GM18873 (cell line): ENCODE measurements at regions not wholly inside any gene's neighbourhood (a gene's known extent, or its start where the extent isn't known, plus 50 kb on each side); places are given as distances from the start of the nearest gene placed in this dataset.

ENCODE experiments used
- ATAC-seq: cut with Tn5 transposase; IDR thresholded peaks from one replicate; pipeline ENCODE4 v1.9.1; 2021; ENCODE audit warnings: mild to moderate bottlenecking, moderate library complexity, moderate number of reproducible peaks; ENCODE audit not compliant: unreplicated experiment, low FRiP score

GRCh38 chr2:15034860-15035259 is 402.3 kb downstream of the LRATD1 start:
- no peak for ATAC-seq

DNA sequence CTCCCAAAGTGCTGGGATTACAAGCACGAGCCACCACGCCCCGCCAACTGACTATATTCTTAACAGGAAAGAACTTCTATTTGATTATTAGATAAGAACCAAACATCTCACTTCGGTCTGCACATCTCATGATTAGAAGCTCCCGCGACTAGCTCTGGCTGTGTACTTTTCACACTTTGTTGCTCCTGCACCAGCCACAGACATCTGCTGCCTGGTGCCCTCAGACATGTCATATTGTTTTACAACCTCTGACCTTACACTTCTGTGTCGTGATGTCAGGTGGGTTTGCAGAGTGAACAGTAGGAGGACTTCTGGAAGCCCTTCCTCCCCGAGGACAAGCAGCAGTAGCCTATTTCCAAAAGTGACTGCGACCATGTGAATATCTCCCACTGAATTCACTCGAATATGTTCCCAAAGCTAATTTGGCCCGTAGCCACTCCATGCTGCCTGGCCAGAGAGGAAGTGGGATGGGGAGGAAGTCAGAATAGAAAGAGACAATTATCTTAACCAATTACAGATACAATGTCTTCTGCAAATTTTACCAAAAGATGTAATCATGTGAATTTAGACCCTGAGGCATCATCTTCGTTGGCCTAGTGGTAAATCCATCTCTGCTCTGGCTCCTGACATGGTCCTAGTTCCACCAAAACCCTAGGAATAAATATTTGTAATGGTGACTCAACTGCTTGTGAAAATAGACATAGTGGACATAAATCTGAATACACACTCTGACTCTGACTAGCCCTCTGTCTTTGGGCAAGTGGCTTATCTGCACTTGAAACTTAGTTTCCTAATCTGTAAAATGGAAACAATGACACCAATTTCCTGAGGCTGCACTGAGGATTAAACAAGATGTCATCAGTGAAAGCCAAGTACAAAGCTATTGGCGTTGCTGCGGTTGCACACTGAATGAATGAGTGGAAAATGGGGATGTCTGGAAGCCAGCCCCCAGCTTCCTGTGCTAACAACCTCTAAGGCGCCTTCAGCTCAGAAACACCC is 406.1 kb downstream of the LRATD1 start:
- no peak for ATAC-seq

DNA sequence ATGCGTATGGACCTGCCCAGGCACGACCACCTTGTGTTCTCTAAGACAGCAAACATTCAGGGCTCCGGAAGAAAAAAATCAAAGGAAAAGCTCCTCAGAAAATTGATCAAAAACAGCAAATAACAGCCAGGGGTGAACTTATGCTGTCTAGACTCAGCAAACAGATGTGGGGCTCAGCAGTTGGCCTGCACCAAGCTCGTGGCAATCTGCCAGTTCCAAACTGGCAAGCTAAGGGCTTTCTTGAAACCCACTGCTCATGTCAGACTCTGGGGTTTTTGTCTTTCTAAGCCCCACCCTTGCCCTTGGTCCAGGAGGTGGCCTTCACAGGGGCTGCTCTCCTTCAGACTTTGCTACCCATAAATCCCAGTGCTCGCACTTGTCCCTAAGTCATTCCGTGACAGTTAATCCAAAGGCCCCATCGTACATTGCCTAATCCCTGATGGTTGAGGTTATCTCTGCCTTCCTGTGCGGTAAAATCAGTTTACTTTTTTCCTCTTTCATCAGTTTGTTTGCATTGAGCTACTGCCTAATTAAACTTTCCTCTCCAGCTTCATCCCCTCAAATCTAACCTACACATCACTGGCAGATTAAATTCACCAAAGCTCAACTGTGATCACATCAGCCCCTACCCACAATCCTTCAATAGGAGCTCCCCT is 408.0 kb downstream of the LRATD1 start:
- no peak for ATAC-seq

DNA sequence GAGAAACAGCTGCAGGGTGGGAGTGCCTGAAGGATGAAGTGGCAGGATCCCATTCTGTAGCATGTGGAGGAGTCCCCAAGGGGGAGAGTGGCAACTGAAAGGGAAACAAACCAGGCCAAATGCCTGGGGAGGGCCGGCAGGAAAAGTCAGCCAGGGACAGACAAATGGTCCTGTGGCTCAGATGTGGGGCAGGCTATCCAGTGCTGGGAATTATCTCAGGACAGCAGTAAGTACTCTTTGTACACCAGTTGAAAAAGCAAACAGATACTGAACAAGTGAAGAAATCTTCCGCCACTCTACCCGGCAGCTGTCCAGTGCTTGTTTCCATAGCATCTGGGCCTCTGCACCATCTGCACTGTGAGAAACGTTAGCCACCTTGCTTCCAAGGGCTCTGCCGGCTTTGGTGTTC is 408.9 kb downstream of the LRATD1 start:
- ATAC-seq = no peak

DNA sequence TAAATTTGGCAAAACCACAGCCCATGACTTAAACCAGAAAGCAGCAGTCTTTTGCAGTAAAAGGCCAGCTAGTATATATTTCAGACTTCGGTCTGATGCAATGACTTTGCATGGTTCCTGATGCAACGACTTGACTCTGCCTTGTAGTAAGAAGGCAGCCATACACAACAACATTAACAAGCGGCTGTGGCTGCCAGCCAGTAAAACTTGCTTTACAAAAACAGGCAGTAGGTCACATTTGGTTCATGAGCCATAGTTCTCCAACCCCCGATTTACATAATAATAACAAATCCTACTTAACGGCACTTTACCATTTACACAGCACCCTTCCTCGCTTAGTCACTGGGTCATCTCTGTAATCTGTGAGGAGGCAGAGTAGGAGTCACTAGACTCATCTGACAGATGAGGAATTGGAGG is 410.3 kb downstream of the LRATD1 start:
- no peak for ATAC-seq

- ATAC-seq = no peak
Observed at GRCh38 chr2:15043336-15044058, 411.0 kb downstream of the LRATD1 start.

DNA sequence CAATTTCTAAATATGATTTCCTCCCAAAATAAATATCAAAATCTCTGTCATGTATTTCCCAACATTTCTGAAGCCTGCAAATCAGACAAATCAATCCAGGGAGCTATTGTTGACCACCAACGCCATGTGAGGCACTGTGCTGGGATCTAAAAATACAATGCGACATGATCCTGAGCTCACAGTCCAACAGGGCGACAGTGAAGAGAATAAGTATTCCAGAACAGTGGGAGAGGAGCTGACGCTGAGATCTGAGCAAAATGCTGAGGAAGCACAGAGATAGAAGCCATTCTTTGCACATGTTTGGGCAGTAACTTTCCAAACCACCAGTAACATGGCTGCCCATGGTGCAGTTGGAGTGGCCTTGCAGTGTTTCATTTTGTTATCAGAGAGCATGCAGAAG is 412.5 kb downstream of the LRATD1 start:
- ATAC-seq = no peak

DNA sequence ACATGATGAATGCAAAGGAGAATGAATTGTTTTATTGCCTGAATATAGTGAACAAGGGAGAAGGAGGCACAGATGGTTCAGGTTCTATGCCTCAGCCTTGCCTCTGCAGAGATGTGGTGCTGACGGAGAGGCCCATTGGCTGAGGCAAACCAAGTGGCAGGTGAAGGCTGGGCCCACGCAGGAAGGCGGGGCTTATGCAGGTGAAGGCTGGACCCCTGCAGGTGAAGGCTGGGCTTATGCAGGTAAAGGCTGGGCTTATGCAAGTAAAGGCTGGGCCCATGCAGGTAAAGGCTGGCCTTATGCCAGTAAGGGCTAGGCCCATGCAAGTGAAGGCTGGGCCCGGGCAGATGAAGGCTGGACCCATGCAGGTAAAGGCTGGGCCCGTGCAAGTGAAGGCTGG is 414.7 kb downstream of the LRATD1 start:
- ATAC-seq = no peak

DNA sequence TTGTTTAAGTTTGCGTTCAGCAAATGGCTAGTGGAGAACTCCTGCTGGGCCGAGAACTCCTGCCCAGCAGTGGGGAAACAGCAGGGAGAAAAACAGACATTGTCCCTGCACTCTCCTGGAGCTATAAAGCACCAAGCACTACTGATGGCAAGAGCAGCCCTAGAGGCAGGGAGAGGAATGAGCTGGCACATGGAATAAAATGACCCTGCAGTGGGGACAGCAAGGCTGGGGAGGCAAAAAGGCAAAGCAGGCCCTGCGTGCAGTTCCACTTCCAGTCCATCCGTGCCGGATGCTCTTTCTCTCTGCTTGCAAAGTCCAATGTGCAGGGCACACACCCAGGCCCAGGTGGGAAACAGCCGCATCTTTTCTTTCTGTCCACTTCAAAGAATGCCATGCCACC is 415.5 kb downstream of the LRATD1 start:
- no peak for ATAC-seq

DNA sequence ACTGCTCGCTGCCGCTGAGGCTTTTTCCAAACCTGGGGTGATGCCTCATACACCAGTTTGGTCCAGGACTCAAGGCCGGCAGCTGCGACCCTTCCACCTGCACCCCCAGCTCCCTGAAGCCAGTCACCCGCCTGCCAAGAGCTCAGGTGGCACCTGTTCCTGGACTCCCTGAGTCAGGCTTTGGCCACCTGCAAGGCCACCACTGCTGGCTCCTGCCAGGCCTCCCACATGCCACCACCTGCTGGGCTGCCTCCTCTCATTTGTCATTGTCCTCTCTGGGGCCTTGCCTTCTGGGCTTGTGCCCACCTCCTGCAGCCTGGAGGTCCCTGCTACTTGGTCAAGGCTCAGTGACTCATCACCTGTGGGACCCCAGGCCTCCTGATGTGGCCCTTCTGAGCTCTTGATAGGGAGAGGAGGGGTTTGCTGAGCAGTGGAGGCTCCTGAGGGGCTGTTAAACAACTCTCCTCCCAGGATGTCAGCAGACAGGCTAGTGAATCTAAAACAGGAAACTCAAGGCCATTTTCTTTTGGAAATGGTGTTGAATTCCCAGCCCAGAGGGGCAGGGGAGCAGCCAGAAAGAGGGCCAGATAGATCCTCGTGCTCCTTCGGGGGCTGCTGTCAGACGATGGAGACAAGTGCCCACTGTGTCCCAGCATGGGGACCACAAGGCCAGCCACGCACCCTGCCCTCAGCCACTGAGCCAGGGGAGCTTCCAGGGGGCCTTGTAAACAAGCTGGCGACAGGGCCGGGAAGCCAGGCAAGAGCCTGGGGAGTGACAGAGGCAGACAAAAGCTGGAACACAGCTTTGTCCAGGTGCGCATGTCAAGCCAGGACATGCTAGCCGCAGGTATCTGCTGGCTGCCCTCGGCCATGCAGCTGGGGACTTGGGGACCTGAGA is 416.8 kb downstream of the LRATD1 start:
- ATAC-seq = no peak

DNA sequence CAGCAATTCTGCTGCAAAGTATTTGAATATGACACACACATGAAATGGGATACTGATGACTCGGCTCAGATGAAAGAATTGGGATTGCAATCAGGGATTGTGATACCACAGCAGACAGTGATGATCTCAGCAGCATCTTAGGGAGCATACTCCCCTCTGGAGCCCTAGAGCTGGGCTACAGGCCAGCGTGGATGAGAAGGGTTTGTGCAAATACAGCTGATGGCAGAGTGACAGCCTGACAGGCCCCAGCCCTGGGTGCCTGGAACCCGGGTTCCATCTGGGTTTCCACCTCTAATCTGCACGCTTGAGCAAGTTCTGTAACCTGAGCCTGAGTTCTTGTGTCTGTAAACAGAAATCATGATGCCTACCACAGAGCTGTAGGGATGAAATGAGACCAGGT is 418.0 kb downstream of the LRATD1 start:
- no peak for ATAC-seq

GRCh38 chr2:15053542-15053941 is 421.0 kb downstream of the LRATD1 start:
- ATAC-seq = no peak

DNA sequence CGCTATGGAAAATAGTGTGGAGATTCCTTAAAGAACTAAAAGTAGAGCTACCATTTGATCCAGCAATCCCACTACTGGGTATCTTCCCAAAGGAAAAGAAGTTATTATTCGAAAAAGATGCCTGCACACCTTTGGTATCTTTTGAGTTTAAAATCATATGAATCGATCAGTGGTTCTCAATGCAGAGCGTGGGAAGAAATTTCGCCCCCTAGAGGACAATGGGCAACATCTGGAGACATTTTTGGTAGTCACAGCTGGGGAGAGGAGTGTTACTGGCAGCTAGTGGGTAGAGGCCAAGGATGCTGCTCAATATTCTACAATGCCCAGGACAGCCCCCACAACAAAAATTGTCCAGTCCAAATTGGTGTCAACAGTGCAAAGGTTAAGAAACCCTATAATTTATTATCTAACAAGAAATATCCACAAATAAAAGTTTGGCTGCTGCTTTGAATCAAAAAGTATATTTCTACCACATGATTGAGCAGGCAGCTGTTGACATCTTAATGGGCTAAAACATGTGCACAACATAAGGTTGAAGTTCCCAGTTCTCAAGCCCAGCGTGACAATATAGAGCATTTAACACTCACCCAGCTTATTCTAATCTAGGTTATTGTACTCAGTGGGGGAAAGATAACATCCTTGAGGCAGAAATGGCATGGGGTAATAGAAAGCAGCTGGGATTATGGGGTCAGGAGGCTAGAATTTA is 425.7 kb downstream of the LRATD1 start:
- ATAC-seq = no peak

DNA sequence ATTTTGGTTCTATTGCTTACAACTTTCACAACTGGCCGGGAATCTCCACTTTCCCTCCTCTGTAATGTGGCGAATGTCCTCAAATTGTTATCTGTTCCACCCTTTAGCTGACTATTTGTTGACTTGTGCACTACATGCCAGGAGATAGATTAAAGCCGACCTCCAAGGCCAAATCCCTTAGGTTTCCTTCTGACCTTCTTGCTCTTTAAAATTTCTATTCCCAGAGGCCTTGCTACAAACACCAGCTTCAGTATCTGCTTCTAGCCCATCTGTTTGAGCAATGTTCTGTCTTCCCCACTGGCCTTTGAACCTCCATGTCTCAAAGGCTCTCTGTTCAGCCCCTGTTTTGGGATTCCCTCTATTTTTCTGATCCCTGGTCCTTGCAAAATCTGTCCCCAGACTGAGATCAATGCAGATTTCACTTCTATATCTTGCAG is 426.2 kb downstream of the LRATD1 start:
- no peak for ATAC-seq

DNA sequence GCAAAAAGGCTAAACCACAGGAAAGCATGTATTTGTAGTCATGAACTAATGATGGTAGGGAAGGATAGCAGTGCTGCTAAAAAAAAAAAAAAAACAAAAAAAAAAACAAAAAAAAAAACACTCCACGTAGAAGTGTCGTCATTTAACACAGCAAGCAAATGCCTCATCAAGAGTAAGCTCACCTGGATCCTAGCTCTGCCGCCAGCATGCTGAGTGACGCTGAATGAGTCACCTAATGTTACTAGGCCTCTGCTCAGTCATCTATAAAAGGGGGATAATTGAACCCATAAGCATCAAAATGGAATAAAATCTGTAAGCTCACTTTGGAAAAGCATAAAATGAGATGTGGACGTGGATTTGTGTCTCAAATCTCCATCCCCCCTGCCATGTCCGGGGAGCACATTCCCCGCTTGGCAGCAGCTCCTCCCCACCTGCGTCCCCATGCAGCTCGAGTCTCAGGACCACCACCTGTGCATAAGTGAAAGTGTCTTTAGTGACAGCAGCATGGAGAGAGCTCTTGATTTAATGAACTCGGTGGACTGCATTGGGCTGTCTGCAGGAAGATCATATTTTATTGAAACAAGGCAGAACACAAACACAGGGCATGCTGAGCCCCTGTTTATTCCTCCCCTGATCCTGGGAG is 427.5 kb downstream of the LRATD1 start:
- ATAC-seq = no peak

- ATAC-seq = no peak
Observed at GRCh38 chr2:15061268-15061667, 428.8 kb downstream of the LRATD1 start.

DNA sequence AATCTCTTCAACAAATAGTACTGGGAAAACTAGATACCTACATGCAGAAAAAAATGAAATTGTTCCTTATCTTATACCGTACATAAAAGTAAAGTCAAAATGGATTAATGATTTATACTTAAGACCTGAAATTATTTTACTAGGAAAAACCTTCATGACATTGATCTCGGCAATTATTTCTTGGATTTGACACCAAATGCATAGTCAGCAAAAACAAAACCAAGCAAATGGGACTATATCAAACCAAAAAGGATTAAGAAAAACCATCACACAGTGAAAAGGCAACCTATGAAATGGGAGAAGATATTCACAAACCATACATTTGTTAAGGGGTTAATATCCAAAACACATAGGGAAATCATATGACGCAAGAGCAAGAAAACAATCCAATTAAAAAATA is 433.6 kb downstream of the LRATD1 start:
- no peak for ATAC-seq

- no peak for ATAC-seq
Observed at GRCh38 chr2:15069149-15069548, 436.6 kb downstream of the LRATD1 start.

GRCh38 chr2:15072836-15073235 is 440.3 kb downstream of the LRATD1 start:
- no peak for ATAC-seq
